ENCODE measurements at regions not wholly inside any gene's neighbourhood (a gene's known extent, or its start where the extent isn't known, plus 50 kb on each side); places are given as distances from the start of the nearest gene placed in this dataset.
A peak's percentile ranks its signal among the peaks of the same experiment; 100 is the strongest.

- DNase-seq (ENCODE audit: low spot score): no peak
Measured at GRCh38 chr3:168292296-168292695, 196.6 kb upstream of the GOLIM4 start.

GRCh38 chr3:168289471-168290008, 193.8 kb upstream of the GOLIM4 start:
- no peak for DNase-seq (ENCODE audit: low spot score)

GRCh38 chr3:168288511-168289401, 193.0 kb upstream of the GOLIM4 start:
- no peak for DNase-seq (ENCODE audit: low spot score)

GRCh38 chr3:168285506-168285905, 189.8 kb upstream of the GOLIM4 start:
- DNase-seq (ENCODE audit: low spot score): no peak

GRCh38 chr3:168284728-168285127, 189.0 kb upstream of the GOLIM4 start:
- DNase-seq (ENCODE audit: low spot score): no peak

GRCh38 chr3:168275662-168276061, 179.9 kb upstream of the GOLIM4 start:
- no peak for DNase-seq (ENCODE audit: low spot score)

GRCh38 chr3:168273917-168274316, 178.2 kb upstream of the GOLIM4 start:
- DNase-seq (ENCODE audit: low spot score): no peak

GRCh38 chr3:168273036-168273435, 177.3 kb upstream of the GOLIM4 start:
- DNase-seq (ENCODE audit: low spot score): no peak

- DNase-seq (ENCODE audit: low spot score): no peak
Measured at GRCh38 chr3:168272343-168272985, 176.7 kb upstream of the GOLIM4 start.

- DNase-seq (ENCODE audit: low spot score): no peak
Measured at GRCh38 chr3:168271932-168272331, 176.2 kb upstream of the GOLIM4 start.

GRCh38 chr3:168269001-168269400, 173.3 kb upstream of the GOLIM4 start:
- no peak for DNase-seq (ENCODE audit: low spot score)

- DNase-seq (ENCODE audit: low spot score): no peak
Measured at GRCh38 chr3:168267179-168267578, 171.5 kb upstream of the GOLIM4 start.

GRCh38 chr3:168266335-168266734, 170.6 kb upstream of the GOLIM4 start:
- no peak for DNase-seq (ENCODE audit: low spot score)

GRCh38 chr3:168262887-168263286, 167.2 kb upstream of the GOLIM4 start:
- DNase-seq (ENCODE audit: low spot score): no peak

GRCh38 chr3:168260859-168261258, 165.1 kb upstream of the GOLIM4 start:
- DNase-seq (ENCODE audit: low spot score): no peak

GRCh38 chr3:168251371-168251770, 155.6 kb upstream of the GOLIM4 start:
- no peak for DNase-seq (ENCODE audit: low spot score)

GRCh38 chr3:168250415-168250861, 154.7 kb upstream of the GOLIM4 start:
- no peak for DNase-seq (ENCODE audit: low spot score)

GRCh38 chr3:168249550-168250414, 154.1 kb upstream of the GOLIM4 start:
- DNase-seq (ENCODE audit: low spot score): peak; percentile 64

GRCh38 chr3:168249205-168249549, 153.5 kb upstream of the GOLIM4 start:
- DNase-seq (ENCODE audit: low spot score): no peak

GRCh38 chr3:168248383-168249204, 152.9 kb upstream of the GOLIM4 start:
- DNase-seq (ENCODE audit: low spot score): no peak

- DNase-seq (ENCODE audit: low spot score): no peak
Measured at GRCh38 chr3:168241156-168241555, 145.4 kb upstream of the GOLIM4 start.

Data from HuH-7 (cell line).